ENCODE measurements at regions not wholly inside any gene's neighbourhood (a gene's known extent, or its start where the extent isn't known, plus 50 kb on each side); places are given as distances from the start of the nearest gene placed in this dataset.

DNA sequence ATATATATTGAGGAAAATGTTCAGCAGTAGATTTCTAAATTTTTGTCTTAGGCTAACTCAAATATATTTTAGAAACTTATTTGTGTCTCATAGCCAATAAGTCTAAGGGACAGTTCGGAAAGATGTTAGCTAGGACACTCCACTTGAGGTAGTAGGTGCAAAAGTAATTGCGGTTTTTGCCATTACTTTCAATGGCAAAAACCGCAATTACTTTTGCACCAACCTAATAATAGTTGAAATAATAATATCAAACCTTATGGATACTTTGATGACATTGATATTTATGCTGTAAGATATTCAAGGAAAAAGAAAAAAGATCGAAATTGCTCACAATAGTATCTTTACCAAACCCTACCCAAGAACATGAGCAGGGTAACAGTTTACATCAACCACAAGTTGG, 555.5 kb upstream of the ST8SIA4 start:
- TF ChIP-seq POLR2A (IDR thresholded peaks at IDR 0.05) (no peak), POLR2AphosphoS5 (IDR thresholded peaks at IDR 0.05) (no peak)

All from suprapubic skin (tissue), 4 donors.